ENCODE measurements at regions not wholly inside any gene's neighbourhood (a gene's known extent, or its start where the extent isn't known, plus 50 kb on each side); places are given as distances from the start of the nearest gene placed in this dataset.
"Not testable (repeated sequence)": the region's sequence is repeated elsewhere in the genome, so short reads cannot be mapped to it uniquely, and the experiment has no call there.

- in situ Hi-C loops (cut with MboI; ENCODE audit: low sequenced_read_pairs) = no loop called here
Observed at GRCh38 chr10:56561336-56561735, 200.3 kb upstream of the ZWINT start.

DNA sequence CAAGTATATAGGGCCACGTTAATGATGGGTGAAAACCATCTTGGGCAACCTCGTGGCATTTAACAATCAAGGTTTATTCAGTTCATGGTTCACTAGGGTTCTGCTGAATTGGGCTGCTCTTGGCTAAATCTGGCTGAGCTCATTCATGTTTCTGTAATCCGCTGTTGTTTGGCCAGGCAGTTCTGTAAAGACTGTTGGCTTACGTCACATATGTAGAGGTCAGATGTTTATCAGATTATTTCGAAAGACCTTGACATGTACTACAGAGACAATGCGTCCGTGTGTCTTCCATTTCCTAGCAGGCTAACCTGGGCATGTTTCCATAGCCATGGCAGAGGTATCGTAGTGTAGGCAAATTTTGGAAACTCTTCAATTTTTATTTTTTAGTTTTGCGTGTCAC, 190.0 kb upstream of the ZWINT start:
- in situ Hi-C loops (cut with MboI; ENCODE audit: low sequenced_read_pairs) = no loop called here

DNA sequence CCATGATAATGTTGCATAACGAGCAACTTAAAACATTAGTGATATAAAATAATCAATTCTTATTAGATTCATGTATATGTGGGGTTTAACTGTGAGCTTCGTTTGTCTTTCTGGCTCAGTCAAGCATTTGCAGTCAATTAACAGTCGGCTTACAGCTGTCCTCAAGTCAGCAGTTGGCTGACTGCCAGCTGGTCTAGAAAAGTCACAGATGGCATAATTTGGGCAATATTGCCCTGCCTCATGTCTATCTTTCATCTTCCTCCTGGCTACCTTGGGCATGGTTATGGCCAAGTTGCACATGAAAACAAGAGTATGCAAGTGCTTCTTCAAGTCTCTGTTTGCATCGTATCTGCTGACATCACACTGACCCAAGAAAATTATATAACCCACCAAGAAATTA, 186.1 kb upstream of the ZWINT start:
- in situ Hi-C loops (cut with MboI; ENCODE audit: low sequenced_read_pairs) = no loop called here

- in situ Hi-C loops (cut with MboI; ENCODE audit: low sequenced_read_pairs) = no loop called here
Observed at GRCh38 chr10:56537984-56538383, 176.9 kb upstream of the ZWINT start.

DNA sequence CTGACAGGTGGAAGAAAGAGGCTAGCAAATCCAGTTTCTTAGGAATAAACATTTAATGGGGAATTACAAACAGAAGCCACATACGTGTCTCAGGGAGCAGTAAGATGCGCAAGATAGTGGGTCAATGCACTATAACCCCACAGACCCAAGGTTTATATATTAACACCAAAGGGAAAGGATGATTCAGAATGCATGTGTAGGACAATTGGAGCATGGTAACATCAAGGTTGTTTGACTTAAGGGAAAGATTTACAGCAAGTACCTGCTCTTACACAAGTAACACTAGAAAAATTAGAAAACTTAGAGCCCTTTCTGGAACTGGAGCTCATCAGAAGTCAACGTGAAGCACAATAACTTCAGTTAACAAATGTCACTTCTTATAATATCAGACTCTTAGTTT, 161.1 kb upstream of the ZWINT start:
- in situ Hi-C loops (cut with MboI; ENCODE audit: low sequenced_read_pairs) = no loop called here

DNA sequence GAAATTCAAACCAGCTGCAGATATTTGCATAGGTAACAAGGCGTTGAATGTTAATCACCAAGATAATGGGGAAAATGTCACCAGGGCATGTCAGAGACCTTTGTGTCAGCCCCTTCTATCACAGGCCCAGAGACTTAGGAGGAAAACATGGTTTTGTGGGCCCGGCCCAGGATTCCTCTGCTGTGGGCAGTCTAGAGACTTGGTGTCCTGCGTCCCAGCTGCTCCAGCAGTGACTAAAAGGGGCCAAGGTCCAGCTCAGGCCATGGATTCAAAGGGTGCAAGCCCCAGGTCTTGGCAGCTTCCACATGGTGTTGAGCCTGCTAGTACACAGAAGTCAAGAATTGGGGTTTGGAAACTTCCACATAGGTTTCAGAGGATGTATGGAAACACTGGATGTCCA, 147.5 kb upstream of the ZWINT start:
- in situ Hi-C loops (cut with MboI; ENCODE audit: low sequenced_read_pairs) = no loop called here

GRCh38 chr10:56507033-56507432, 146.0 kb upstream of the ZWINT start:
- in situ Hi-C loops (cut with MboI; ENCODE audit: low sequenced_read_pairs) = no loop called here

DNA sequence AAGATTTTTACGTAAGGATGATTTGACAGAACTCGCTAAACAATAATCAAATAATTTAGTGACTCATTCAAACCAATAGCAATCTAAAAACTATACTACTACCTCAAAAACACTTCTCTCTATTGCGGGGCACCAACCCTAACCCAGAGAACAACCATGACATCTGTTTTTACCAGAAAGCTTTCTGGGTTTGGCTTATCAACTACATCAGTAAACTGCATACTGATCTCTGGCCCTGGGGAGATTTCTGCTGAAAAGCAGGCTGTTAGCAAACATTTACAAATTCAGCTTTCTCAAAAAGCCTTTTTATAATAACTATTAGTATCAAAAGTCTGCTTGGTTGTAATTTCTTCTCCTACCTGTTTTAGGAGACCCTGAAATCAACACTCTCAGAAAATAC, 144.5 kb upstream of the ZWINT start:
- in situ Hi-C loops (cut with MboI; ENCODE audit: low sequenced_read_pairs) = no loop called here

GRCh38 chr10:56496186-56496486, 135.1 kb upstream of the ZWINT start:
- in situ Hi-C loops (cut with MboI; ENCODE audit: low sequenced_read_pairs) = no loop called here

DNA sequence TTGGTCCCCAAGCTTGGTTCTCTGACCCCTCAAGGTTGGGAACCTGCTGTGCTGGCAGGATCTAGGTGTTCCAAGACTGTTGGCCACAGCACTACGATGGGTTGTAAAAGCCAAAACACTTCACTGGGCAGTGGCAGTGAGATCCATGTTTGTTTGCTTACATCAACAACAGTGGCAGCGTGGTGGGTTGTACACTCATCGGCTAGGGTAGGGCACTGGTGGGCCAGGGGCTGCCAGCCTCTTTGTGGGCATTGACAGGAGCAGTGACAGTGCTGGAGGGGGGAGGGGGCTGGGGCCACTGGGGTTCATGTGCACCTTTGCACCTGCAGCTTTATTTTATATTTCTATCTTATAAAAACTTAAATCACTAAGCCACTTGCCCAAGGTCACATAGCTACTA, 126.7 kb upstream of the ZWINT start:
- in situ Hi-C loops (cut with MboI; ENCODE audit: low sequenced_read_pairs) = no loop called here

DNA sequence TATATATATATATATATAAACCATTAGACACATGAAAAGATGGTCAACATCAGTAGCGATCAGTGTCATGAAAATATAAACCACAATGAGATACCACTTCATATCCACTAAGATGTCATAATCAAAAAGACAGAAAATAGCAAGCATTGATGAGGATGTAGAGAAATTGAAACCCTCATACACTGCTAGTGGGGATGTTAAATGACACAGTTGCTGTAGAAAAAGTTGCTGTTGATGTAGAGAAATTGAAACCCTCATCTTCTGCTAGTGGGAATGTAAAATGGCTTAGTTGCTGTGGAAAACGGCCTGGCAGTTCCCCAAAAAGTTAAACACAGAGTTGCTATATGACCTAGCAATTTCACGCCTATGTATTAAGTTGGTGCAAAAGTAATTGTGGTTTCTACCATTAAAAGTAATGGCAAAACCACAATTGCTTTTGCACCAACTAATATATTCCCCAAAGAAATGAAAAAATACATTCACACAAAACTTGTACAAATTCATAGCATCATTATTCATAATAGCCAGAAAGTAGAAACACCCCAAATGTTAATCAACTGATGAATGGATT, 120.5 kb upstream of the ZWINT start:
- in situ Hi-C loops (cut with MboI; ENCODE audit: low sequenced_read_pairs) = no loop called here

GRCh38 chr10:56472978-56473377, 111.9 kb upstream of the ZWINT start:
- in situ Hi-C loops (cut with MboI; ENCODE audit: low sequenced_read_pairs) = no loop called here

DNA sequence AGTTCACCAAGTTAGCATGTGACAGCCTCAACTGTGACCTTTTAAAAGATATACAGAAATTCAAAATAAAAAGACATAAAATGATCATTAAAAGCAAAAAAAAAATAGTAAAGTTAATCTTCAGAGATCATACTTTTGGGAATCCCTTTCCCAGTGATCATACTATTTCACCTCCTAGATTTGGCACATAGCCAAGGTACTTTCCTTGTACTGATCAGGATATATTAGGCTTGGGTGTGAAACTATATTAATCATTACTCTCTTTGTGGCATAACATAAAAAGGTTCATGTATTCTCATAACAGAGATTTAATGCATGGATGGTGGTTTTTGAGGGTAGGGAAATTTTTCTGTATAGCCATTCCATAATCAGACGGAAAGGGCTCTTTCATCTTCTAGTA, 109.6 kb upstream of the ZWINT start:
- in situ Hi-C loops (cut with MboI; ENCODE audit: low sequenced_read_pairs) = no loop called here

DNA sequence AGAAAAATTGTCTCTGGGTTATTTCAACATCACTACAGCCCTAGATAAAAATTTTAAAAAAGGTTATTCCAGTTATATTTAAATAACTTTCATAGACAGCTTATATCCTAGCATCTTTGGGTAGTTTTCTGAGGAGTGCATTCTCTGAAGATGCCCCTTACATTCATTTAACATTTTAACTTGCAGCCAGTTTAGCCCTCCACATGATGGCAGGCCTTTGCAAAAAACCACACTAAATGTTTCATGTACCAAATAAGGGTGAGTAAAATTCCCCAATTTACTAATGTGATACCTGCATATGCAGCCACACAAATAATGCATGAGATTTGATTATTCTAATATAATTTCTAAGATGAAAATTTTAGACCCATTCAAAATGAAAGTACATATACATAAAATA, 108.4 kb upstream of the ZWINT start:
- in situ Hi-C loops (cut with MboI; ENCODE audit: low sequenced_read_pairs) = no loop called here

- in situ Hi-C loops (cut with MboI; ENCODE audit: low sequenced_read_pairs) = no loop called here
Observed at GRCh38 chr10:56466005-56466404, 104.9 kb upstream of the ZWINT start.

- in situ Hi-C loops (cut with MboI; ENCODE audit: low sequenced_read_pairs) = no loop called here
Observed at GRCh38 chr10:56449770-56450169, 88.7 kb upstream of the ZWINT start.

DNA sequence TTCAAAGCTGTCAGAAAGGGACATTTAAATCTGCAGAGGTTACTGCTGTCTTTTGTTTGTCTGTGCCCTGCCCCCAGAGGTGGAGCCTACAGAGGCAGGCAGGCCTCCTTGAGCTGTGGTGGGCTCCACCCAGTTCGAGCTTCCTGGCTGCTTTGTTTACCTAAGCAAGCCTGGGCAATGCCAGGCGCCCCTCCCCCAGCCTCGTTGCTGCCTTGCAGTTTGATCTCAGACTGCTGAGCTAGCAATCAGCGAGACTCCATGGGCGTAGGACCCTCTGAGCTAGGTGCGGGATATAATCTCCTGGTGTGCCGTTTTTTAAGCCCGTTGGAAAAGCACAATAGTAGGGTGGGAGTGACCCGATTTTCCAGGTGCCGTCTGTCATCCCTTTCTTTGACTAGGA, 86.6 kb upstream of the ZWINT start:
- in situ Hi-C loops (cut with MboI; ENCODE audit: low sequenced_read_pairs) = not testable (repeated sequence)

GRCh38 chr10:56441337-56441736, 80.3 kb upstream of the ZWINT start:
- in situ Hi-C loops (cut with MboI; ENCODE audit: low sequenced_read_pairs) = not testable (repeated sequence)

All from HL-60/S4 (cell line).